ENCODE measurements at regions not wholly inside any gene's neighbourhood (a gene's known extent, or its start where the extent isn't known, plus 50 kb on each side); places are given as distances from the start of the nearest gene placed in this dataset.

DNA sequence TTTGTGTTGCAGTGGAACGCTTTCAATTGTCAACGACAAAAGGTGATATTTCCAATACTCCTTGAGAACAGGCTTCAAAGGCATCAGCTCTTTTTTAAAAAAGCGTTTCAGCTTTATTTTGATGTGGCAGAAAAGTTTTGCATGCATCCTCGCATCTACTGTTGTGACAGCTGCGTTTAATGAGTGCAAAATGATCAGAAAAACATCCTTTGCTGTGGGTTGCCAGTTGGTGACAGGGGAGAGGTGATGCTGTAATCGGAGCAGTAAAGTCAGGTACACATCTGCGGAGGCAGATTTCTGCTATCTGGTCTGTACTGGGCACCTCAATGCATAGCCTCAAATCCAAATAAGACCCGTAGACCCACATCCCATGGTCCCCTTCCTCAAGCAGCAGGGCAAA, 91.9 kb upstream of the POU3F3 start:
- DNase-seq (ENCODE audit: low read depth in 3 of 3): no peak

DNA sequence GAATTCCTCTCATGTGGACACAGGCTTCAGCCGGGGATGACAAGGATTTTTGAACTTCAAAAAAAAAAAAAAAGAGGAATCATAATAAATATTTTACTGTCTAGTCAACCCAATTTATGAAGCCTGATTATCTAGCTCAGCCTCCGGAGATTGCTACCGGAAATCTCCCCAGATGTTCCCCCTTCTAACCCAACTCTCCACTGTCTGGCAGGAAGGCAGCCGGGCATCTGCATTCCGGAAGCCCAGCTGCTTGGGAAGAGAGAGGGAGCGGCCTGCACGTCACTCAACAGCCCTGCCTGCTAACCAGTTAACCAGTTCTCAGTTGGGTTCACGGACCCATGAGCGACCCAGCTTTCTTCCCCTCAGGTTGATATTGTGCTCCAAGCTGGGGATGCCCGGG, 87.2 kb upstream of the POU3F3 start:
- DNase-seq (ENCODE audit: low read depth in 3 of 3): no peak

DNA sequence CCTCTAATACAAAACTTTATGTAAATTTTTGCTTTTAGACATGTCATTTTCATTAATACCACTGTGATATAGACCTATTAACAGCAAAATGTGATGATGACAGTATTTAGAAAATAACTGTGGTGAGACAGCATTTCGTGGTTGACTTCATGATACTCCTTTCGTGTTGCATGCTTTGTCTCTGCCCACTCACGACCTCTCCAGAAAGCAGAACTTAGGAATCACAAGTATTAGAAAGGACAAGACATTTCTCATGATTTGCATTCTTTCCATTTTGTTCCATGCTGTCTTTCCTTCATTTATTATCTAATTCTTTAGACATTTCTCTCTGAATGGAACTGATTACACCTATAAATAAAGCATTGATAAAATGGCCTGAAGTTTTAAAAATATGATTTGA, 85.2 kb upstream of the POU3F3 start:
- no peak for DNase-seq (ENCODE audit: low read depth in 3 of 3)

DNA sequence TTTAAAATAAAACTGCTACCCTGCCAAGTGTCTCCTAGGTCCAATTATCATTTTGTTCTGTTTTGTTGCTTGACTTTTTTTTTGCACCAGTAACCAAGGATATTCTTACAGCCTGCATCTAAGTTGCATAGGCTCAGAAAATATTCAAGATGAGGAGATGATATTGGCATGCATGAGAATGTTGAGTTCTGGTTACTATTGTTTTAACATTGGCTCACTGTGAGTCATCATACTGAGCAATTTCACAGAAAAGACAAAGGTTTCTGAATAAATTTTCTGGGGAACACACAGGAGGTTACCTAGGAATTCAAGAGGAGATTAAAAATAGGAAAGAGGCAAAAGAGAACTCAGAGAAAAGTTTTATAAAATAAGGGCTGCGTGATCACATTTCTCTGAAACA, 84.8 kb upstream of the POU3F3 start:
- no peak for DNase-seq (ENCODE audit: low read depth in 3 of 3)

DNA sequence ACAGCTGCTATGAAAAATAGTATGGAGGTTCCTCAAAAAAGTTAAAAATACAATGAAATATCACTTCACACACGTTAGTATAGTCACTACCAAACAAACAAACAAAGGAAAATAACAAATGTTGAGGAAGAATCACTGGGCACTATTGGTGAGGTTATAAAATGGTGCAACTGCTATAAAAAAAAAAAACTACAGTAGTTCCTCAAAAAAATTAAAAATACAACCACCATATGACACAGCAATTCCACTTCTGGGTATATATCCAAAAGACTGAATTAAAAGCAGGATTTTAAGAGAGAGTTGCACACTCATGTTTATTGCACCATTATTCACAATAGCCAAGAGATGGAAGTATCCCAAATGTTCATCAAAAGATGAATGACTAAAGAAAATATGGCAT, 80.9 kb upstream of the POU3F3 start:
- no peak for DNase-seq (ENCODE audit: low read depth in 3 of 3)

DNA sequence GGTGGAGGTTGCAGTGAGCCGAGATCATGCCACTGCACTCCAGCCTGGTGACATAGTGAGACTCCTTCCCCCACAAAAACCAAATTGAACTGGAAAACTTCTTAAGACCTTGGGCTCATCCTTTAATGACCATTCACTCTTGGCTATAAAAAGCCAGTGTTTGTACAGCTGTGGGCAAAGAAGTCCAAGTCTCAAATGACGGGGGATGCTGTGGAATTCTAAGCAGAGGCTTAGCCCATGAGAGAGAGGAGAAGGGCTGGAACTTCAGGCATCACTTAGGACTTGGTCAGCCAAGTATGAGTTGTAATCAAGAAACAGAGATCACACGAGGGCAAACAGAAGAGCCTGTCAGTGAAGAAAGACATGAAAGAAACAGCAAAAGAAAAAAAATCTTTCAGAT, 79.3 kb upstream of the POU3F3 start:
- no peak for DNase-seq (ENCODE audit: low read depth in 3 of 3)

DNA sequence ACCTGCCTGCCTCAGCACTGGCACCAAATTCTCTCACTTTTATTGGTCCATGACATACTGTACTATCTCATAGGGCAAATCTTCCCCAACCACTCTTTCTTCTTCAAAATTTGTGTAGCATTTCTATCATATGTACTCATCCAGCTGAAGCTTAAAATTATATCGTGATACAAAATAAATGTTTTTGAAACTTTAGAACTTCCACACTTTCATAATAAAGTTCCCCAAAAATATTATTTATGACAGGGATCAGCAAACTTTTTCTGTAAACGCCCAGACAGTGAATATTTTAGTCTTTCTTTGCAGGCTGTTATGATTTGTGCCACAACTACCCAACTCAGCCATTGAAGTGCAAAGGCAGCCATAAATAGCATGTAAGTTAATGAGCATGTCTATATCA, 76.2 kb upstream of the POU3F3 start:
- no peak for DNase-seq (ENCODE audit: low read depth in 3 of 3)

DNA sequence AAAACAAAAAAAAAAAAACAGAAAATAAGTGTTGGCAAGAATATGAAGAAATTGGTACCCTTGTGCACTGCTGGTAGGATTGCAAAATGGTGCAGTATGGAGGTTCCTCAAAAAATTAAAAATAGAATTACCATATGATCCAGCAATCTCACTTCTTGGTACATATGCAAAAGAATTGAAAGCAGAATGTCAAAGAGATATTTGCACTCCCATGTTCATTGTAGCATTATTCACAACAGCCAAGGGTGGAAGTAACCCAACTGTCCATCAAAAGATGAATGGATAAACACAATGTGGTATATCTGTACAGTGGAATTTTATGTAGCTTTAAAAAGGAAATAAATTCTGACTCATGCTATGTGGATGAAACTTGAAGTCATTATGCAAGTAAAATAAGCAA, 72.8 kb upstream of the POU3F3 start:
- no peak for DNase-seq (ENCODE audit: low read depth in 3 of 3)

DNA sequence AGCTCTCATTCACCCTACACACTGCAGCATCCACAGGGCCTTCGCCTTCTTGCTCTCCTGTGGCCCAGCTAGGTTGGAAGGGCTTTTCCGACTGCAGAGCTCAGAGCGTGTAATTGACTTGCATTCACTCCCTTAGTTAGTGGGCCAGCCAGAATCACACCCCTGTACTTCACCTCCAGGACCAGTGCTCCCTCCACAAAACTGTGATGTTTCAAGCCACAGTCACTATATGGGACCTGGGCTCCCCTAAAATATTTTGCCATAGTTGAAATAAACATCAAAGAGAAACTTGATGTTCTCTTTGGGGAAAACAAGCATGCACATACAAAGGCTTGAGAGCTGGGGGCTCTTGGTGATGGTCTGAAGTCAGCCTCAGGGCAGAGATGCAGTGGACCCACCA, 69.7 kb upstream of the POU3F3 start:
- no peak for DNase-seq (ENCODE audit: low read depth in 3 of 3)

DNA sequence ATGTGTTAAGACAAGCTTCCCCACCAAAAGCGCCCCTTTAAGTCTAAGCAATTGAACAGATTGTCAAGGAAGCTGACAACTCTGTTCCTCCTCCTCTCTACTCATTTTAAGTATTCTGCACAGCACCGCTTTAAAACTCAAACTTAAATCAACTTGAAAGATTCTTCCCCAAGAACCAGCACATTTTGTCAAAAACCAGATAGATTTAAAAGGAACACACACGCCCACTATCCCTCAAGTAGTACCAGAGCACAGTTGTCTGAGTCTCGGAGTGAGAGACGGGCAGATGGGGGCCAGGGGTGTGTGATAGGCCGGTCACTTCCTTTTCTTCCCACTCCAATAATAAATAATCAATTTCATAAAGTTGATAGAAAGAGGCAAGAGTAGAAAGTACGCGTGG, 67.7 kb upstream of the POU3F3 start:
- no peak for DNase-seq (ENCODE audit: low read depth in 3 of 3)

DNA sequence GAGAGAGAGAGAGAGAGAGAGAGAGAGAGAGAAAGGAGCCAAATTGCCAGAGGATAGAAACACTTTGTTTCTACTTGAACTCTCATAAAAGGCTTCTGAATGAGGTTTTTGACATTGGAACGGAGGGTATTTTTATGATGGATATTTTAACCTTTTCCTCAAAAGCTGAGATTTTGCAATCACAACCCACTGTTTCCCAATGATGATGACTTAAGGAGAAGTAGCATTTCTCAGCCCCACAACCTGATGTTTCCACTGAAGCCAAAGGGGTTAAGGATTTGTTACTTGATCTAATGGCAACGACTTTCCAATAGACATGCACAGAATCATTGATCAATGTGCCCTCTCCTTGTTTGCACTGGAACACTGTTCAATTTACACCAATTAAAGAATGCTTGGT, 67.1 kb upstream of the POU3F3 start:
- DNase-seq (ENCODE audit: low read depth in 3 of 3): no peak

DNA sequence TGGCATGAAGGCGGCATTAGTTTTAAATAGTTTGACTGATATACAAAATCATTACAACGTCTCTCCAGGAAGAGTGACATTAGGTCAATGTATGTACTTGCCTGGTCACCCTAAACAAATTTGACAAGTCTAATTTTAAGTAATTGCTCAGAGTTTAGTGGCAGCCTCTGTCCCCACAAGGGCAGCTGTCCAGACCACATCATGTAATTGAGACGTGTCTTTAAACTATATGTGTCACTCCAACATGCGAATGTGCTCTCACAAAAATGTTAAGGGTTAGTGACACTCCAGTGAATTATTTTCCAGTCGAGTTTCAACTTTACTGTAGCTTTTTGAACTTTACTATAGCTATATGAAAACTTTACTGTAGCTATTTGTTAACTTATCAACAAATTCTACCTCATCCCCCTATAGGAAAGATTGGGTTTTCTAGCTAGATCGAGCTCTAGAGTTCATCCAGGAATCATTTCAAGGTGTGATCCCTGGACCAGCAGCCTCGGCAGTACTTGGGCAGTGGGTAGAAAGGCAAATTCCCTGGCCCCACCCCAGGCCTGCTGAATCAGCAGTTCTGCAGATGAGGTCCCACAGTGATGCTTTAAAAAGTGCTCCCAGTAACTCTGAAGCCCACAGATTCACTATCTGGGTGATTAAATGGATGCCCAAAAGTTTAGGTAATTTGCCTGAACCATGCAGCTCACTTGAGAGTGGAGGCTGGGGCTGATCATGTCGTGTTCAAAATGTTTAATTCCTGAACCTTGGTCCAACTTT, 66.4 kb upstream of the POU3F3 start:
- DNase-seq (ENCODE audit: low read depth in 3 of 3): no peak

DNA sequence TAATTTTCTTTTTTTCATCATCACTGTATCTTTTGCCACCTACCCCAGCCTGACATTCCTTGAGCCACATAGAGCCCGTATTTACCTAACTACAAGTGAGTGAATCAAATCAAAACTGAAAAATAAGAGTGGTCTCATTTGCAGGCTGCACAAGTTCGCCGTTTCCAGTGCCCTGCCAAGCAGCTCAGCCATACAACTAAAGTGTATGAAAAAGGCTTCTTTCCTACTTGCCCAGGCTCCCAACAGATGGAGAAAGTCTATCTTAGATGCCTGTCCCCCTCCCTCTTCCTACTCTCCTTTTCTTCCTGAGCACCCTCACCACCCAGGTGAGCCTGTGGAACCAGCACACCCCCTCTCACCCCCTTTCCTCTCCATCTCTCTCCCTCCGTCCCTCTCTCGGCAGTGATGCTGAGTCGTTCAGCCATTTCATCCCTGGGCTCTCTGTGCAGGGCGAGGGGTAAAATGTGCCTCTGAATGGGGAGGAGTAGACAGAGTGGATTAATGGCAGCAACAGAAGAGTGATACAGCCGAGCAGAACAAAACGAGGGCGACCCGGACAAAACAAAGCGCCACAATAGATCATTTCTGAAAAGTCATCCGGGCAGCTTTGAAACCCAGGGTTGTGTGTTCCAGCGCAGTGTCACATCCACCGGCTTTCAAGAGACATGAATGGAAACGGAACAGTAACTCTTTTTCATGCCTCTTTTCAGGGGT, 65.0 kb upstream of the POU3F3 start:
- no peak for DNase-seq (ENCODE audit: low read depth in 3 of 3)

DNA sequence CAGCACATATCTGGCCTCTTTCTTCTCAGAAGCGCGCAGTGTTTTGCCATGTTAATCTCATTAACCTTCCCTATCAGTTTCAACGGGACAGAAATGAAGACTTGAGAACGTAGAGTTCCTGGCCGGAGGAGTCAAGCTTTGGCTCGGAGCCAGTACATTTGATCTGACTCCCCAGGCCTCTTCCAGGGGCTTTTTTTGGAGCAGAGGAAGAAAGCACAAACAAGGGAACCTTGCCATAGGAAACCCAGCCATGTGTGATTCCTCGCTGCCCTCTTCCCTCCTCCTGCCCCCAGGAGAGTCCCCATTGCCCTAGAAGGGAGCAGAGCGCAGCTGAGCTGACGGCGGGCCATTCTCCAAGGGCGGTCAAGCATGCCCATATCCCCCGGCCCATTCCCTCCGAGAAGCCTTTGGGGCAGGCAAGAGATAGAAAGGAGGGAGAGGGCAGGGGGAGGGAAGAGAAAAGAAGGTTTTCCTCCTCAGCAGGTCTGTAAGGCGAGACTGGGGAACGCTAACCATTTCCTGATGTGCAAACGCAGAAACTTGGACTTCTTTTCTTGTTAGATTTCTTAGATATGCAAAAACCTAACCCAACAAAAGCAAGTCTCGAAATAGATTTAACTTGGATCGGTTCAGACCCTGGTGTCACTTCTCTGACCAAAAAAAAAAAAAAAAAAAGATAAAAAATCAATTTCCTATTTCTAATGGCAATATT, 63.7 kb upstream of the POU3F3 start:
- DNase-seq (ENCODE audit: low read depth in 3 of 3): no peak

DNA sequence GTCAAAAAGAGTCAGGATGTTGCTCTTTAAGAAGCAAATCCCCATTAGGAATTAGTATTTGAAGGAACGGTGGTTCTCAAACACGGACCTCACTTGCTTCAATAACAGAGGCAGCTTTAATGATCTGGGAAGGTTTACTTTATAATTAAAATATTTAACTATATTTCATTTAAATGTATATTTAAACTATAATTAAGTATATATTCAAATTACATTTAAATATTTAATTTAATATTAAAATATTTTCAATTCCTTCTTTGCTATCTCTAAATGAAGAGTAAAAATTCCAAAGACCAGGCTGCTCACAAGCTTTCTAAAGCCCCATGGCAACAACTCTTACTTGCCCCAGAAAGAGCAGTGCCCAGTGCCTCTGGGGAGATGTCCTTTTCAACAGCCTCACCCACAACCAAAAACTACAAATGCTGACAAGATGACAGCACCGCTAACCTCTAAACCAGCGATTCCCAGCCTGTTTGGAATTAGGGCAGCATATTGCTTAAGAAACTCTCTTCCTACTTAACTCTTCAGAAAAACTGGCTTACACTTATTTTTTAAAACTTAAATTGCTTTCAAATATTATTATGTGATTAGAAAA, 62.9 kb upstream of the POU3F3 start:
- no peak for DNase-seq (ENCODE audit: low read depth in 3 of 3)

DNA sequence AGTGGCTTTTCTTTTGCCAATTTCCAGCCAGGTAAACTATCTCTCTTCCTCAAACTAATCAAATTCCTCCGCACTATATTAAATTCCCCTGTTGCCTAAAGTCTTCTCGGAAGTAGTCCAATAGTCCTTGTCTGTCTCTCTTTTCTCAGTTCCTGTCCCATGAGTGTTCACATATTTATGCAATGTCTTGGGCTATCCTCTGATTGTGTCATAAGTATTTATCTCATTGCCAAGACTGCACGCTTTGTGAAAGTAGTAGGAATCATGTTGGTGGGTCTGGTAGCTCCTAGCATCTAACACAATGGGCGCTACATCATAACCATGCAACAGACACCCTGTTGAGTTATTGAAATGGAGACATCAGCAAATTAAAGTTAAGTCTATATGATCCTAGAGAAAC, 59.9 kb upstream of the POU3F3 start:
- DNase-seq (ENCODE audit: low read depth in 3 of 3): no peak

DNA sequence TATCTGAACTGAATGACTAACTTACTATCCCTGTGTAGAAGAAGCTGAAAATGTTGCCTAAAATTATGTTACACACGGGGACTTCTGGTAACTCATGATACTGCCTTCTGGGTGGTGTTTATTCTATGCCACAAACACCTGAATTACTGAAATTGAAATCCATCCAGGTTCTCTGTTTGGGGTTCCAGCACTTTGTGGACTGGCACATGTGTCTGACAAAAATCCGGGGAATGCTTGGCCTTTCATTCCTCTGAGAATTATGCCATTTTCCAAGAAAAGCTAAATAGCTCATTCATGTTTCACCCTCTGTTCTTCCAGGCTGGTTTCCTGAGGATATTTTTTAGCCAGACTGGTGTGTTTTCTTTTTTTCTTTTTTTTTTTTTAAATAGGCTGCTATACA, 59.5 kb upstream of the POU3F3 start:
- DNase-seq (ENCODE audit: low read depth in 3 of 3): no peak
